ENCODE measurements at regions not wholly inside any gene's neighbourhood (a gene's known extent, or its start where the extent isn't known, plus 50 kb on each side); places are given as distances from the start of the nearest gene placed in this dataset.

DNA sequence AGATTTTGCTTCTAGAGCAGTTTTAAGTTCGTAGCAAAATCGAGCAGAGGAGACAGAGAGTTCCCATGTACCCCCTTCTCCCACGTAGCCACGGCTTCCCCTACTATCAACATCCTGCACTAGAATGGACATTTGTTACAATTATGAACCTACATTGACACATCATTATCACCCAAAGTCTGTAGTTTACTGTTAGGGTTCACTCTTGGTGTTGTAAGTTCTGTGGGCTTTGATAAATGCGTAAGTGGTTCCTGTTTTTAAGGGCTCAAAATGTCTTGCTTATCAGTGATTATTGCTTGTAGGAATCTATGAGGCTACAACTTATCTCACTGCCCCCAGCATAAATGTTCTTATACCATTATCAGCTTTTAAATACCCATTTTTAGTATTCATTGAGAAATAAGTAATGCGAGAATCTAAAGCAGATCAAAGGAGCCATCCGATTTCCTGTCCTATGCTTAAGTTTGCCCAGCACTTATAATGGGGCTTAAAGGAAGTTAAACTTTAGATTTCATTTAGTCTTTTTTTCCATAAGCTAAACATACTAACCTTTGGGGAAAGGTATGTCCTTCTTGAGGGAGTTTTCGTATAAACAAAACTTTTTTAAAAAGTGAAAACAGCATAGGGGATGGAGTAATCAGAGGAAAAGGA, 118.7 kb downstream of the HAUS1 start:
- Histone ChIP-seq H3K4me1 (ENCODE audit: control insufficient read depth, insufficient read depth, low read length) (no peaks in the 10 kb centered on the region), H3K36me3 (ENCODE audit: control insufficient read depth, insufficient read depth, low read length) (no peaks in the 10 kb centered on the region), H3K27ac (ENCODE audit: low read length) (no peak overlapping the region), H3K9me3 (ENCODE audit: control insufficient read depth, insufficient read depth, low read depth, low read length) (no peaks in the 10 kb centered on the region), H3K27me3 (ENCODE audit: control insufficient read depth, insufficient read depth, low read length) (no peaks in the 10 kb centered on the region), H3K4me3 (ENCODE audit: low read depth in 2 of 2, low read length in 2 of 2) (no peak overlapping the region)
- no peak for TF ChIP-seq TCF7L2 (IDR thresholded peaks at IDR 0.05; ENCODE audit: low read depth, low read length)
- no peak for TF ChIP-seq POLR2AphosphoS5 (IDR thresholded peaks at IDR 0.05; ENCODE audit: low read depth, low read length)
- TF ChIP-seq SIN3A (IDR thresholded peaks at IDR 0.05; ENCODE audit: borderline replicate concordance, insufficient read depth, low read depth, low read length): no peak
- TF ChIP-seq, protein P1, sequence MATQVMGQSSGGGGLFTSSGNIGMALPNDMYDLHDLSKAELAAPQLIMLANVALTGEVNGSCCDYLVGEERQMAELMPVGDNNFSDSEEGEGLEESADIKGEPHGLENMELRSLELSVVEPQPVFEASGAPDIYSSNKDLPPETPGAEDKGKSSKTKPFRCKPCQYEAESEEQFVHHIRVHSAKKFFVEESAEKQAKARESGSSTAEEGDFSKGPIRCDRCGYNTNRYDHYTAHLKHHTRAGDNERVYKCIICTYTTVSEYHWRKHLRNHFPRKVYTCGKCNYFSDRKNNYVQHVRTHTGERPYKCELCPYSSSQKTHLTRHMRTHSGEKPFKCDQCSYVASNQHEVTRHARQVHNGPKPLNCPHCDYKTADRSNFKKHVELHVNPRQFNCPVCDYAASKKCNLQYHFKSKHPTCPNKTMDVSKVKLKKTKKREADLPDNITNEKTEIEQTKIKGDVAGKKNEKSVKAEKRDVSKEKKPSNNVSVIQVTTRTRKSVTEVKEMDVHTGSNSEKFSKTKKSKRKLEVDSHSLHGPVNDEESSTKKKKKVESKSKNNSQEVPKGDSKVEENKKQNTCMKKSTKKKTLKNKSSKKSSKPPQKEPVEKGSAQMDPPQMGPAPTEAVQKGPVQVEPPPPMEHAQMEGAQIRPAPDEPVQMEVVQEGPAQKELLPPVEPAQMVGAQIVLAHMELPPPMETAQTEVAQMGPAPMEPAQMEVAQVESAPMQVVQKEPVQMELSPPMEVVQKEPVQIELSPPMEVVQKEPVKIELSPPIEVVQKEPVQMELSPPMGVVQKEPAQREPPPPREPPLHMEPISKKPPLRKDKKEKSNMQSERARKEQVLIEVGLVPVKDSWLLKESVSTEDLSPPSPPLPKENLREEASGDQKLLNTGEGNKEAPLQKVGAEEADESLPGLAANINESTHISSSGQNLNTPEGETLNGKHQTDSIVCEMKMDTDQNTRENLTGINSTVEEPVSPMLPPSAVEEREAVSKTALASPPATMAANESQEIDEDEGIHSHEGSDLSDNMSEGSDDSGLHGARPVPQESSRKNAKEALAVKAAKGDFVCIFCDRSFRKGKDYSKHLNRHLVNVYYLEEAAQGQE (IDR thresholded peaks at IDR 0.05; ENCODE audit: insufficient read depth in 1 of 2, low read depth in 2 of 2, low read length in 1 of 2): no peak
- TF ChIP-seq, protein P2, sequence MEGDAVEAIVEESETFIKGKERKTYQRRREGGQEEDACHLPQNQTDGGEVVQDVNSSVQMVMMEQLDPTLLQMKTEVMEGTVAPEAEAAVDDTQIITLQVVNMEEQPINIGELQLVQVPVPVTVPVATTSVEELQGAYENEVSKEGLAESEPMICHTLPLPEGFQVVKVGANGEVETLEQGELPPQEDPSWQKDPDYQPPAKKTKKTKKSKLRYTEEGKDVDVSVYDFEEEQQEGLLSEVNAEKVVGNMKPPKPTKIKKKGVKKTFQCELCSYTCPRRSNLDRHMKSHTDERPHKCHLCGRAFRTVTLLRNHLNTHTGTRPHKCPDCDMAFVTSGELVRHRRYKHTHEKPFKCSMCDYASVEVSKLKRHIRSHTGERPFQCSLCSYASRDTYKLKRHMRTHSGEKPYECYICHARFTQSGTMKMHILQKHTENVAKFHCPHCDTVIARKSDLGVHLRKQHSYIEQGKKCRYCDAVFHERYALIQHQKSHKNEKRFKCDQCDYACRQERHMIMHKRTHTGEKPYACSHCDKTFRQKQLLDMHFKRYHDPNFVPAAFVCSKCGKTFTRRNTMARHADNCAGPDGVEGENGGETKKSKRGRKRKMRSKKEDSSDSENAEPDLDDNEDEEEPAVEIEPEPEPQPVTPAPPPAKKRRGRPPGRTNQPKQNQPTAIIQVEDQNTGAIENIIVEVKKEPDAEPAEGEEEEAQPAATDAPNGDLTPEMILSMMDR (IDR thresholded peaks at IDR 0.05): no peak
- intact Hi-C loops (cut with micrococcal nuclease; ENCODE audit: unreplicated experiment) (no loop called here), in situ Hi-C loops (cut with HindIII; ENCODE audit: low pct_unique_long_range_greater_than_20kb, low sequenced_read_pairs) (no loop called here)
- DNase-seq (ENCODE audit: low read depth, low spot score) (no peak), ATAC-seq (no peak)
- BruUV-seq (replicated peaks): no TSS peak
- ChIA-PET POLR2A (no interaction called here), CTCF (no interaction called here)

DNA sequence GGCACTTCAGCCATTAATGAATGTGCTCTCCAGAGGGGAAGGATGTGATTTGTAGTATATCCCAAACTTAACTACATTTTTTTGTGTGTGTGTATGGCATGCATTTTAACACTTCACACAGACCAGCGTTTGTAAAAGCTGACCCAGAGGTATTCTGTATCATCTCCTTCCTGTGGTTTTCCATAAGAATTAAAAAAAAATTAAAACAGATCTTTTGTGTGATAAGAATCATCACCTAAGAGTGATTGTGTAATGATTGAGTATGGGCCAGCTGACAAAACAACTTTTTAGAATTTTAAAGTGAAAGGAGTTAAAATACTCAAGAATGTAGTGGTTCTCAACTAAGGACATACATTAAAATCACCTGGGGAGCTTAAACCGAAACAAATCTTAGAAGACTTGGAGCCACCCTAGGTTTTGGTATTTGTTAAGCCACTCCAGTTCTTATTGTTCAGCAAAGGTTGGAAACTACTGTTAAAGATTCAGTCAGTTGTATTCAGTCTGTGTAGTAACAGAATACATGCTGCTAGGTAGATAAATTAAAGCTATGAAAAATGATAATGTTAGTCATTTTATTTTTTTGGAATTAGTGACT, 120.1 kb downstream of the HAUS1 start:
- no TSS peak for BruUV-seq (replicated peaks)
- TF ChIP-seq, protein P1 (IDR thresholded peaks at IDR 0.05; ENCODE audit: insufficient read depth in 1 of 2, low read depth in 2 of 2, low read length in 1 of 2): no peak
- TF ChIP-seq SIN3A (IDR thresholded peaks at IDR 0.05; ENCODE audit: borderline replicate concordance, insufficient read depth, low read depth, low read length): no peak
- TF ChIP-seq TCF7L2 (IDR thresholded peaks at IDR 0.05; ENCODE audit: low read depth, low read length): no peak
- TF ChIP-seq POLR2AphosphoS5 (IDR thresholded peaks at IDR 0.05; ENCODE audit: low read depth, low read length): no peak
- TF ChIP-seq, protein P2 (IDR thresholded peaks at IDR 0.05): no peak
- H3K27ac ChIP-seq (ENCODE audit: low read length): no peak overlapping the region
- H3K27me3 ChIP-seq (ENCODE audit: control insufficient read depth, insufficient read depth, low read length): no peaks in the 10 kb centered on the region
- H3K4me1 ChIP-seq (ENCODE audit: control insufficient read depth, insufficient read depth, low read length): no peaks in the 10 kb centered on the region
- intact Hi-C loops (cut with micrococcal nuclease; ENCODE audit: unreplicated experiment): no loop called here
- in situ Hi-C loops (cut with HindIII; ENCODE audit: low pct_unique_long_range_greater_than_20kb, low sequenced_read_pairs): no loop called here
- ChIA-PET POLR2A (no interaction called here), CTCF (no interaction called here)
- no peaks in the 10 kb centered on the region for H3K9me3 ChIP-seq (ENCODE audit: control insufficient read depth, insufficient read depth, low read depth, low read length)
- no peaks in the 10 kb centered on the region for H3K36me3 ChIP-seq (ENCODE audit: control insufficient read depth, insufficient read depth, low read length)
- ATAC-seq: no peak
- no peak for DNase-seq (ENCODE audit: low read depth, low spot score)
- H3K4me3 ChIP-seq (ENCODE audit: low read depth in 2 of 2, low read length in 2 of 2): no peak overlapping the region

Measured in Panc1 (cell line).